Caco-2 (cell line): ENCODE measurements at regions not wholly inside any gene's neighbourhood (a gene's known extent, or its start where the extent isn't known, plus 50 kb on each side); places are given as distances from the start of the nearest gene placed in this dataset.
"Not testable (repeated sequence)": the region's sequence is repeated elsewhere in the genome, so short reads cannot be mapped to it uniquely, and the experiment has no call there.

Experiments used
- BruUV-seq: library from RNA; stranded (reverse); fragments of 400-500 nt; replicated peaks from 2 replicates; lab custom pipeline; 2021; lab: Mats Ljungman, UMichigan
- CTCF ChIA-PET: fragments of 300-600 bp; sonication (Branson Sonifier 250); formaldehyde crosslinking; loops from one replicate; lab custom pipeline; 2022; ENCODE audit warnings: antibody characterized with exemption; lab: Charles Lee
- POLR2A ChIA-PET: fragments of 300-600 bp; sonication (Branson Sonifier 250); formaldehyde crosslinking; loops from one replicate; lab custom pipeline; 2022; ENCODE audit warnings: antibody characterized with exemption; lab: Charles Lee
- DNase-seq, 2 experiments: peaks; one replicate each; pipeline versions ENCODE4 v3.0.0 to v3.0.0-alpha.2; 2020 to 2022
- H3K27me3 ChIP-seq: replicated peaks from 2 replicates; pipeline ENCODE4 v1.6.0; 2011; ENCODE audit warnings: low read length; ENCODE audit not compliant: control insufficient read depth, insufficient read depth
- H3K36me3 ChIP-seq: 2 replicates; pipeline ENCODE4 v1.5.1; 2011; ENCODE audit warnings: low read length; ENCODE audit not compliant: control insufficient read depth, insufficient read depth
- H3K4me1 ChIP-seq: fragments of 250-450 bp; sonication (Bioruptor Pico); 2 replicates; pipeline ENCODE4 v1.5.1; 2020; ENCODE audit warnings: mild to moderate bottlenecking
- H3K4me3 ChIP-seq: 2 replicates; pipeline ENCODE4 v1.5.1; 2011; ENCODE audit warnings: low read depth, mild to moderate bottlenecking, control low read depth, low read length
- H3K9me3 ChIP-seq: fragments of 250-450 bp; sonication (Bioruptor Pico); 2 replicates; pipeline ENCODE4 v1.5.1; 2020; ENCODE audit warnings: mild to moderate bottlenecking, moderate library complexity
- H3K27ac Mint-ChIP-seq: one replicate; pipeline ENCODE4 v1.8.0; 2022; ENCODE audit warnings: mixed read lengths; ENCODE audit not compliant: unreplicated experiment
- H3K27me3 Mint-ChIP-seq: one replicate; pipeline ENCODE4 v1.8.0; 2022; ENCODE audit warnings: mixed read lengths; ENCODE audit not compliant: insufficient read depth, unreplicated experiment
- H3K36me3 Mint-ChIP-seq: one replicate; pipeline ENCODE4 v1.8.0; 2022; ENCODE audit warnings: mild to moderate bottlenecking, mixed read lengths; ENCODE audit not compliant: insufficient read depth, unreplicated experiment
- H3K4me1 Mint-ChIP-seq: one replicate; pipeline ENCODE4 v1.8.0; 2022; ENCODE audit warnings: low read depth, mixed read lengths; ENCODE audit not compliant: unreplicated experiment
- H3K4me3 Mint-ChIP-seq: one replicate; pipeline ENCODE4 v1.8.0; 2022; ENCODE audit warnings: mild to moderate bottlenecking, moderate library complexity, mixed read lengths; ENCODE audit not compliant: unreplicated experiment
- H3K9me3 Mint-ChIP-seq: one replicate; pipeline ENCODE4 v1.8.0; 2022; ENCODE audit warnings: mixed read lengths; ENCODE audit not compliant: unreplicated experiment
- intact Hi-C: fragments of 100-400 bp; cut with micrococcal nuclease; formaldehyde crosslinking; loops from one replicate; pipeline ENCODE4 v1.10.0; 2022; ENCODE audit not compliant: unreplicated experiment
- TF ChIP-seq, protein P1 (sequence below), 2 experiments: fragments of 200-600 bp in 1 of 2; IDR thresholded peaks; 1 replicate in 1 of 2; 2 replicates in 1 of 2; pipeline versions ENCODE4 v1.5.1 to v1.8.0; 2011 to 2022; ENCODE audit warnings: antibody characterized with exemption in 1 of 2, control low read depth in 1 of 2, inconsistent platforms in 1 of 2, low read depth in 1 of 2, low read length in 1 of 2, mild to moderate bottlenecking in 1 of 2, moderate library complexity in 1 of 2; ENCODE audit not compliant: insufficient read depth in 1 of 2, severe bottlenecking in 1 of 2, unreplicated experiment in 1 of 2

- no peaks in the 10 kb centered on the region for H3K36me3 ChIP-seq
- H3K4me1 ChIP-seq, result no peaks in the 10 kb centered on the region
- Mint-ChIP-seq H3K27me3 (no peaks in the 10 kb centered on the region), H3K27ac (no peak overlapping the region), H3K9me3 (peaks cover 30% of the 10 kb centered on the region), H3K4me3 (no peak overlapping the region), H3K4me1 (no peaks in the 10 kb centered on the region), H3K36me3 (no peaks in the 10 kb centered on the region)
- no peak for DNase-seq
- TF ChIP-seq, protein P1, sequence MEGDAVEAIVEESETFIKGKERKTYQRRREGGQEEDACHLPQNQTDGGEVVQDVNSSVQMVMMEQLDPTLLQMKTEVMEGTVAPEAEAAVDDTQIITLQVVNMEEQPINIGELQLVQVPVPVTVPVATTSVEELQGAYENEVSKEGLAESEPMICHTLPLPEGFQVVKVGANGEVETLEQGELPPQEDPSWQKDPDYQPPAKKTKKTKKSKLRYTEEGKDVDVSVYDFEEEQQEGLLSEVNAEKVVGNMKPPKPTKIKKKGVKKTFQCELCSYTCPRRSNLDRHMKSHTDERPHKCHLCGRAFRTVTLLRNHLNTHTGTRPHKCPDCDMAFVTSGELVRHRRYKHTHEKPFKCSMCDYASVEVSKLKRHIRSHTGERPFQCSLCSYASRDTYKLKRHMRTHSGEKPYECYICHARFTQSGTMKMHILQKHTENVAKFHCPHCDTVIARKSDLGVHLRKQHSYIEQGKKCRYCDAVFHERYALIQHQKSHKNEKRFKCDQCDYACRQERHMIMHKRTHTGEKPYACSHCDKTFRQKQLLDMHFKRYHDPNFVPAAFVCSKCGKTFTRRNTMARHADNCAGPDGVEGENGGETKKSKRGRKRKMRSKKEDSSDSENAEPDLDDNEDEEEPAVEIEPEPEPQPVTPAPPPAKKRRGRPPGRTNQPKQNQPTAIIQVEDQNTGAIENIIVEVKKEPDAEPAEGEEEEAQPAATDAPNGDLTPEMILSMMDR (IDR thresholded peaks at IDR 0.05; ENCODE audit: insufficient read depth in 1 of 2, low read depth in 1 of 2, low read length in 1 of 2, severe bottlenecking in 1 of 2, unreplicated experiment in 1 of 2), result no peak
- no TSS peak for BruUV-seq
- peaks cover 11% of the 10 kb centered on the region; the same call in 1 of the 2 replicates for H3K9me3 ChIP-seq
- CTCF ChIA-PET, result no interaction called here
- no peak overlapping the region for H3K4me3 ChIP-seq
- POLR2A ChIA-PET, result no interaction called here
- intact Hi-C loops, result no loop called here
- no peaks in the 10 kb centered on the region for H3K27me3 ChIP-seq
These were observed 171.7 kb downstream of the TLE3 start for GRCh38 chr15:69926006-69926405.

DNA sequence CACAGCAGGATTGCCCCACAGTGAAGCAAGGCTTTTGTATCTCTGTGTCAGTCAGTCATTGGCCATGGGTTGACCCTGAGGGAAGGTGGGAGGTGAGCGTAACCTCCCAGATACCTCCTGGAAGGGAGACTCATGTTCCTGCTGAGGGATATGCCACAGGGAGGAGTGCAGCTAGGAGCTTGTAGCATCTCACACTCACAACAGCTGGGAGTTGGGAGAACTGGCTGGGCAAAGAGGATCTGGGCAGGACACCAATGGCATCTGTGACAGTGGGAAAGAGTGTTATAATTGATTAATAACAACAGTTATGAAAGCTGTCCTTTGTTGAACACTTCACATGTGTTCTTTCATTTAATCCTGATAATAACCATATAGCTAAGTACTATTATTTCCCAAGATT lies 171.0 kb downstream of the TLE3 start:
- H3K9me3 ChIP-seq, result peaks cover 11% of the 10 kb centered on the region; the same call in 1 of the 2 replicates
- H3K36me3 ChIP-seq, result no peaks in the 10 kb centered on the region
- CTCF ChIA-PET, result no interaction called here
- Mint-ChIP-seq H3K36me3 (no peaks in the 10 kb centered on the region), H3K27ac (no peak overlapping the region), H3K27me3 (no peaks in the 10 kb centered on the region), H3K4me1 (no peaks in the 10 kb centered on the region), H3K9me3 (peaks cover 30% of the 10 kb centered on the region), H3K4me3 (no peak overlapping the region)
- TF ChIP-seq, protein P1 (IDR thresholded peaks at IDR 0.05; ENCODE audit: insufficient read depth in 1 of 2, low read depth in 1 of 2, low read length in 1 of 2, severe bottlenecking in 1 of 2, unreplicated experiment in 1 of 2), result no peak
- no peaks in the 10 kb centered on the region for H3K27me3 ChIP-seq
- POLR2A ChIA-PET, result no interaction called here
- BruUV-seq, result no TSS peak
- intact Hi-C loops, result no loop called here
- H3K4me1 ChIP-seq, result no peaks in the 10 kb centered on the region
- H3K4me3 ChIP-seq, result no peak overlapping the region
- DNase-seq, result no peak

GRCh38 chr15:69928890-69929289 lies 168.8 kb downstream of the TLE3 start:
- H3K36me3 ChIP-seq, BruUV-seq, H3K27ac Mint-ChIP-seq, H3K27me3 Mint-ChIP-seq, H3K36me3 Mint-ChIP-seq, H3K4me3 Mint-ChIP-seq, intact Hi-C loops, H3K4me3 ChIP-seq, POLR2A ChIA-PET, H3K4me1 Mint-ChIP-seq, DNase-seq, CTCF ChIA-PET, H3K4me1 ChIP-seq, H3K27me3 ChIP-seq: not testable (repeated sequence)
- H3K9me3 Mint-ChIP-seq, result peaks cover 22% of the 10 kb centered on the region
- peaks cover 11% of the 10 kb centered on the region; the same call in 1 of the 2 replicates for H3K9me3 ChIP-seq
